Gastrocnemius medialis (tissue), 4 donors: ENCODE measurements at regions not wholly inside any gene's neighbourhood (a gene's known extent, or its start where the extent isn't known, plus 50 kb on each side); places are given as distances from the start of the nearest gene placed in this dataset.

Experiments used
- ATAC-seq, 2 donors: fragments of 150-250 bp; one replicate each; pipeline ENCODE4 v1.9.1; 2016
- DNase-seq, 2 donors: peaks; one replicate each; pipeline ENCODE4 v3.0.0-alpha.2; 2019
- H3K27ac ChIP-seq, 4 donors: fragments of 200-600 bp; sonication (generic); 1 replicate in 1 of 4; 2 replicates in 3 of 4; pipeline ENCODE4 v1.5.1; 2016 to 2018; ENCODE audit warnings: mild to moderate bottlenecking in 2 of 4, moderate library complexity in 1 of 4
- H3K27me3 ChIP-seq, 3 donors: fragments of 200-600 bp; sonication (generic) in 2 of 3; 1 replicate in 1 of 3; 2 replicates in 2 of 3; pipeline versions ENCODE4 v1.5.1 to v1.6.0; 2016 to 2019; ENCODE audit warnings: mild to moderate bottlenecking in 1 of 3, moderate library complexity in 1 of 3
- H3K36me3 ChIP-seq, 2 donors: fragments of 200-600 bp; sonication (generic) in 1 of 2; one replicate each; pipeline ENCODE4 v1.5.1; 2017 to 2018
- H3K4me1 ChIP-seq, 2 donors: fragments of 200-600 bp; sonication (generic) in 1 of 2; one replicate each; pipeline ENCODE4 v1.5.1; 2016 to 2017; ENCODE audit warnings: mild to moderate bottlenecking in 2 of 2
- H3K4me3 ChIP-seq, 4 donors: fragments of 200-600 bp; sonication (generic) in 3 of 4; 1 replicate in 1 of 4; 2 replicates in 3 of 4; pipeline ENCODE4 v1.5.1; 2016 to 2019; ENCODE audit warnings: mild to moderate bottlenecking in 2 of 4
- H3K9me3 ChIP-seq, 3 donors: fragments of 200-600 bp; sonication (generic) in 2 of 3; 1 replicate in 1 of 3; 2 replicates in 2 of 3; pipeline ENCODE4 v1.5.1; 2016 to 2019
- POLR2A ChIP-seq, 2 donors: fragments of 450-650 bp; IDR thresholded peaks; one replicate each; pipeline ENCODE4 v1.6.1; 2017; ENCODE audit warnings: antibody characterized with exemption in 2 of 2, mild to moderate bottlenecking in 2 of 2, moderate library complexity in 2 of 2
- in situ Hi-C, 4 donors: fragments of 200-750 bp; cut with MboI; loops; one replicate each; pipeline versions ENCODE4 v1.15.0 to v1.8.0; 2017; ENCODE audit warnings: low sequenced_read_pairs in 4 of 4
- intact Hi-C: fragments of 100-400 bp; cut with DNase I; formaldehyde crosslinking; loops from one replicate; pipeline ENCODE4 v1.15.1; 2023; ENCODE audit warnings: low total_unique reads
- TF ChIP-seq, protein P1 (sequence below), 5 experiments: fragments of 450-650 bp in 3 of 5; fragments of 200-600 bp in 2 of 5; sonication (generic) in 2 of 5; IDR thresholded peaks in 4 of 5; conservative IDR thresholded peaks in 1 of 5; 1 replicate in 4 of 5; 2 replicates in 1 of 5; pipeline ENCODE4 v1.5.1; 2016 to 2019; ENCODE audit warnings: antibody characterized with exemption in 5 of 5, mild to moderate bottlenecking in 3 of 5, moderate library complexity in 3 of 5

- Histone ChIP-seq H3K4me1 (no peaks in the 10 kb centered on the region), H3K4me3 (no peak overlapping the region), H3K27ac (no peak overlapping the region), H3K27me3 (no peaks in the 10 kb centered on the region), H3K36me3 (no peaks in the 10 kb centered on the region), H3K9me3 (no peaks in the 10 kb centered on the region)
- intact Hi-C loops, result no loop called here
- DNase-seq (no peak), ATAC-seq (no peak)
- in situ Hi-C loops, result no loop called here
- TF ChIP-seq POLR2A (IDR thresholded peaks at IDR 0.05), result no peak
- TF ChIP-seq, protein P1, sequence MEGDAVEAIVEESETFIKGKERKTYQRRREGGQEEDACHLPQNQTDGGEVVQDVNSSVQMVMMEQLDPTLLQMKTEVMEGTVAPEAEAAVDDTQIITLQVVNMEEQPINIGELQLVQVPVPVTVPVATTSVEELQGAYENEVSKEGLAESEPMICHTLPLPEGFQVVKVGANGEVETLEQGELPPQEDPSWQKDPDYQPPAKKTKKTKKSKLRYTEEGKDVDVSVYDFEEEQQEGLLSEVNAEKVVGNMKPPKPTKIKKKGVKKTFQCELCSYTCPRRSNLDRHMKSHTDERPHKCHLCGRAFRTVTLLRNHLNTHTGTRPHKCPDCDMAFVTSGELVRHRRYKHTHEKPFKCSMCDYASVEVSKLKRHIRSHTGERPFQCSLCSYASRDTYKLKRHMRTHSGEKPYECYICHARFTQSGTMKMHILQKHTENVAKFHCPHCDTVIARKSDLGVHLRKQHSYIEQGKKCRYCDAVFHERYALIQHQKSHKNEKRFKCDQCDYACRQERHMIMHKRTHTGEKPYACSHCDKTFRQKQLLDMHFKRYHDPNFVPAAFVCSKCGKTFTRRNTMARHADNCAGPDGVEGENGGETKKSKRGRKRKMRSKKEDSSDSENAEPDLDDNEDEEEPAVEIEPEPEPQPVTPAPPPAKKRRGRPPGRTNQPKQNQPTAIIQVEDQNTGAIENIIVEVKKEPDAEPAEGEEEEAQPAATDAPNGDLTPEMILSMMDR (IDR thresholded peaks at IDR 0.05 in 4 of 5, conservative IDR thresholded peaks at IDR 0.05 in 1 of 5), result no peak
These were observed 383.6 kb downstream of the GRIN2B start for GRCh38 chr12:13597837-13598236.

- Histone ChIP-seq H3K27ac (no peak overlapping the region), H3K36me3 (no peaks in the 10 kb centered on the region), H3K27me3 (no peaks in the 10 kb centered on the region), H3K4me1 (no peaks in the 10 kb centered on the region), H3K9me3 (no peaks in the 10 kb centered on the region), H3K4me3 (no peak overlapping the region)
- DNase-seq, result no peak
- no peak for TF ChIP-seq POLR2A (IDR thresholded peaks at IDR 0.05)
- TF ChIP-seq, protein P1 (IDR thresholded peaks at IDR 0.05 in 4 of 5, conservative IDR thresholded peaks at IDR 0.05 in 1 of 5), result no peak
- intact Hi-C loops, result no loop called here
- in situ Hi-C loops, result no loop called here
- no peak for ATAC-seq
These were observed 384.2 kb downstream of the GRIN2B start for GRCh38 chr12:13597166-13597565.

DNA sequence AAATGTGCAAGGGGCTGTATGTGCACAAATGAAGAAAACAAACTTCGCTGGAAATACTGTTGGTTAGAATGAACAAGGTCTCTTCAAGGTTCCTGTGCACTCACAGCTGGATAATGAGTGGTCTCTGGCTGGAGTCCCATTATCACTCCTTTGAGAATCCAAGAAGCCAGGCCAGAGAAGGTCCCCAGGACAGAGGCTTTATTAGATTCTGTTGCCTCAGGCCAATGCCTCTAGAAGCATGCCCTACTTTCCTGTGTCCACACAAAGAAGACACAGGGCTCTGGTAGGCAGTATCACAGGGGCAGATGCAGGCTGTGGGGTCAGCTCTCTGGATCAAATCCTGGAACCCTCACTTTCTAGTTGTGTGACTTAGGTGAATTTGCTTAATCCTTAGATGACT lies 384.7 kb downstream of the GRIN2B start:
- TF ChIP-seq POLR2A (IDR thresholded peaks at IDR 0.05), result no peak
- TF ChIP-seq, protein P1 (IDR thresholded peaks at IDR 0.05 in 4 of 5, conservative IDR thresholded peaks at IDR 0.05 in 1 of 5), result no peak
- in situ Hi-C loops, result no loop called here
- Histone ChIP-seq H3K9me3 (no peaks in the 10 kb centered on the region), H3K27me3 (no peaks in the 10 kb centered on the region), H3K27ac (no peak overlapping the region), H3K4me1 (no peaks in the 10 kb centered on the region), H3K36me3 (no peaks in the 10 kb centered on the region), H3K4me3 (no peak overlapping the region)
- DNase-seq, result no peak
- intact Hi-C loops, result no loop called here
- ATAC-seq, result no peak

- no peaks in the 10 kb centered on the region for H3K27me3 ChIP-seq
- in situ Hi-C loops, result no loop called here
- DNase-seq, result no peak
- H3K4me3 ChIP-seq, result no peak overlapping the region
- H3K27ac ChIP-seq, result no peak overlapping the region
- ATAC-seq, result no peak
- TF ChIP-seq, protein P1 (IDR thresholded peaks at IDR 0.05 in 4 of 5, conservative IDR thresholded peaks at IDR 0.05 in 1 of 5), result no peak
- no peak for TF ChIP-seq POLR2A (IDR thresholded peaks at IDR 0.05)
- no peaks in the 10 kb centered on the region for H3K9me3 ChIP-seq
- no peaks in the 10 kb centered on the region for H3K4me1 ChIP-seq
- intact Hi-C loops, result no loop called here
- H3K36me3 ChIP-seq, result no peaks in the 10 kb centered on the region
These were observed 385.6 kb downstream of the GRIN2B start for GRCh38 chr12:13595536-13596443.
